Activated T-helper 1 cell treated with anti-CD3 and anti-CD28 coated beads, Interleukin-12 subunit alpha, Interleukin-12 subunit beta, Interleukin-2, Interleukin-4 antibody, amounts not matched to agents 30 ng/mL and 10 ng/mL and 1 ng/mL, durations not matched to agents 14 hours and 24 hours and 36 hours (primary cell): ENCODE measurements at regions not wholly inside any gene's neighbourhood (a gene's known extent, or its start where the extent isn't known, plus 50 kb on each side); places are given as distances from the start of the nearest gene placed in this dataset.
"Not testable (repeated sequence)": the region's sequence is repeated elsewhere in the genome, so short reads cannot be mapped to it uniquely, and the experiment has no call there.

Experiments
- DNase-seq: peaks from one replicate; pipeline ENCODE4 v3.0.0; 2021; ENCODE audit warnings: low spot score
- H3K27ac Mint-ChIP-seq: one replicate; pipeline ENCODE4 v1.8.0; 2021; ENCODE audit warnings: mild to moderate bottlenecking, mixed read lengths
- H3K27me3 Mint-ChIP-seq: one replicate; pipeline ENCODE4 v1.8.0; 2022; ENCODE audit warnings: mild to moderate bottlenecking, moderate library complexity, mixed read lengths; ENCODE audit not compliant: insufficient read depth
- H3K36me3 Mint-ChIP-seq: one replicate; pipeline ENCODE4 v1.8.0; 2021; ENCODE audit warnings: low read depth, mixed read lengths
- H3K4me1 Mint-ChIP-seq: one replicate; pipeline ENCODE4 v1.8.0; 2021; ENCODE audit warnings: low read depth, mixed read lengths
- H3K4me3 Mint-ChIP-seq: one replicate; pipeline ENCODE4 v1.8.0; 2021; ENCODE audit warnings: mild to moderate bottlenecking, moderate library complexity, mixed read lengths
- H3K9me3 Mint-ChIP-seq: one replicate; pipeline ENCODE4 v1.8.0; 2021; ENCODE audit warnings: mixed read lengths
- intact Hi-C: fragments of 100-400 bp; cut with micrococcal nuclease; formaldehyde crosslinking; loops from one replicate; pipeline ENCODE4 v1.15.1; 2024

- Mint-ChIP-seq H3K9me3 (no peaks in the 10 kb centered on the region), H3K36me3 (peaks cover 2% of the 10 kb centered on the region), H3K4me3 (no peak overlapping the region), H3K27me3 (peaks cover 5% of the 10 kb centered on the region), H3K27ac (no peak overlapping the region), H3K4me1 (peaks cover 33% of the 10 kb centered on the region)
- intact Hi-C loops = no loop called here
- no peak for DNase-seq
Observed at GRCh38 chr2:181787310-181788048, 104.1 kb upstream of the ITPRID2 start.

- peaks cover 5% of the 10 kb centered on the region for H3K9me3 Mint-ChIP-seq
- H3K36me3 Mint-ChIP-seq = peaks cover 2% of the 10 kb centered on the region
- peaks cover 2% of the 10 kb centered on the region for H3K27me3 Mint-ChIP-seq
- H3K27ac Mint-ChIP-seq = no peak overlapping the region
- intact Hi-C loops = no loop called here
- no peak for DNase-seq
- no peak overlapping the region for H3K4me3 Mint-ChIP-seq
- H3K4me1 Mint-ChIP-seq = peaks cover 33% of the 10 kb centered on the region
Observed at GRCh38 chr2:181788897-181789555, 102.5 kb upstream of the ITPRID2 start.

GRCh38 chr2:181789827-181790448, 101.6 kb upstream of the ITPRID2 start:
- Mint-ChIP-seq H3K4me3 (no peak overlapping the region), H3K27me3 (peaks cover under 1% of the 10 kb centered on the region), H3K27ac (peak overlapping the region; percentile 67), H3K36me3 (peaks cover 2% of the 10 kb centered on the region), H3K9me3 (peaks cover 5% of the 10 kb centered on the region), H3K4me1 (peaks cover 33% of the 10 kb centered on the region)
- intact Hi-C loops = loop anchor here (2.0 to 10.0 kb wide), 4 partner anchors 21 to 805 kb away; partner anchors contain the start of gene UBE2E3
- no peak for DNase-seq

- Mint-ChIP-seq H3K36me3 (peaks cover 2% of the 10 kb centered on the region), H3K9me3 (peaks cover 5% of the 10 kb centered on the region), H3K27ac (peak overlapping the region; percentile 38), H3K27me3 (no peaks in the 10 kb centered on the region), H3K4me3 (no peak overlapping the region), H3K4me1 (peaks cover 33% of the 10 kb centered on the region)
- DNase-seq = peak; percentile 3
- intact Hi-C loops = loop anchor here (1.0 to 10.0 kb wide), 9 partner anchors 20 to 1784 kb away; partner anchors contain the start of genes CWC22, ITPRID2 and UBE2E3
Observed at GRCh38 chr2:181790716-181791649, 100.5 kb upstream of the ITPRID2 start.

- Mint-ChIP-seq H3K9me3 (peaks cover 5% of the 10 kb centered on the region), H3K27ac (no peak overlapping the region), H3K36me3 (peaks cover under 1% of the 10 kb centered on the region), H3K27me3 (no peaks in the 10 kb centered on the region), H3K4me1 (peaks cover 38% of the 10 kb centered on the region), H3K4me3 (no peak overlapping the region)
- DNase-seq = no peak
- intact Hi-C loops = loop anchor here (5.0 to 10.0 kb wide), 3 partner anchors 488 to 808 kb away; partner anchors contain the start of gene UBE2E3
Observed at GRCh38 chr2:181792906-181793305, 98.6 kb upstream of the ITPRID2 start.

GRCh38 chr2:181798022-181798421, 93.5 kb upstream of the ITPRID2 start:
- H3K27me3 Mint-ChIP-seq = peaks cover 5% of the 10 kb centered on the region
- H3K9me3 Mint-ChIP-seq = peaks cover 2% of the 10 kb centered on the region
- no peak overlapping the region for H3K4me3 Mint-ChIP-seq
- no peak for DNase-seq
- H3K27ac Mint-ChIP-seq = no peak overlapping the region
- H3K4me1 Mint-ChIP-seq = peaks cover 8% of the 10 kb centered on the region
- no peaks in the 10 kb centered on the region for H3K36me3 Mint-ChIP-seq
- intact Hi-C loops = loop anchor here (10.0 kb wide), 2 partner anchors 493 to 813 kb away; partner anchors contain the start of gene UBE2E3

GRCh38 chr2:181802300-181802699, 89.2 kb upstream of the ITPRID2 start:
- H3K4me1 Mint-ChIP-seq, H3K27me3 Mint-ChIP-seq, DNase-seq, H3K4me3 Mint-ChIP-seq, intact Hi-C loops, H3K9me3 Mint-ChIP-seq, H3K36me3 Mint-ChIP-seq, H3K27ac Mint-ChIP-seq: not testable (repeated sequence)

- H3K27ac Mint-ChIP-seq, DNase-seq, H3K9me3 Mint-ChIP-seq, intact Hi-C loops, H3K4me3 Mint-ChIP-seq, H3K27me3 Mint-ChIP-seq, H3K36me3 Mint-ChIP-seq, H3K4me1 Mint-ChIP-seq: not testable (repeated sequence)
Observed at GRCh38 chr2:181803903-181804799, 87.4 kb upstream of the ITPRID2 start.

GRCh38 chr2:181805228-181806038, 86.1 kb upstream of the ITPRID2 start:
- H3K4me1 Mint-ChIP-seq = no peaks in the 10 kb centered on the region
- H3K9me3 Mint-ChIP-seq = no peaks in the 10 kb centered on the region
- DNase-seq = no peak
- H3K27ac Mint-ChIP-seq = no peak overlapping the region
- intact Hi-C loops = no loop called here
- H3K4me3 Mint-ChIP-seq = no peak overlapping the region
- no peaks in the 10 kb centered on the region for H3K36me3 Mint-ChIP-seq
- H3K27me3 Mint-ChIP-seq = no peaks in the 10 kb centered on the region

- Mint-ChIP-seq H3K4me1 (peaks cover 5% of the 10 kb centered on the region), H3K9me3 (no peaks in the 10 kb centered on the region), H3K27ac (no peak overlapping the region), H3K4me3 (no peak overlapping the region), H3K27me3 (no peaks in the 10 kb centered on the region), H3K36me3 (no peaks in the 10 kb centered on the region)
- intact Hi-C loops = no loop called here
- DNase-seq = no peak
Observed at GRCh38 chr2:181806039-181806392, 85.5 kb upstream of the ITPRID2 start.

- H3K27me3 Mint-ChIP-seq = no peaks in the 10 kb centered on the region
- H3K27ac Mint-ChIP-seq = no peak overlapping the region
- no peaks in the 10 kb centered on the region for H3K36me3 Mint-ChIP-seq
- intact Hi-C loops = no loop called here
- H3K4me3 Mint-ChIP-seq = no peak overlapping the region
- H3K9me3 Mint-ChIP-seq = no peaks in the 10 kb centered on the region
- no peak for DNase-seq
- H3K4me1 Mint-ChIP-seq = peaks cover 7% of the 10 kb centered on the region
Observed at GRCh38 chr2:181807526-181807925, 84.0 kb upstream of the ITPRID2 start.
